ENCODE measurements at regions not wholly inside any gene's neighbourhood (a gene's known extent, or its start where the extent isn't known, plus 50 kb on each side); places are given as distances from the start of the nearest gene placed in this dataset.

- DNase-seq: no peak
Measured at GRCh38 chr11:23688411-23688810, 808.4 kb upstream of the LUZP2 start.

DNA sequence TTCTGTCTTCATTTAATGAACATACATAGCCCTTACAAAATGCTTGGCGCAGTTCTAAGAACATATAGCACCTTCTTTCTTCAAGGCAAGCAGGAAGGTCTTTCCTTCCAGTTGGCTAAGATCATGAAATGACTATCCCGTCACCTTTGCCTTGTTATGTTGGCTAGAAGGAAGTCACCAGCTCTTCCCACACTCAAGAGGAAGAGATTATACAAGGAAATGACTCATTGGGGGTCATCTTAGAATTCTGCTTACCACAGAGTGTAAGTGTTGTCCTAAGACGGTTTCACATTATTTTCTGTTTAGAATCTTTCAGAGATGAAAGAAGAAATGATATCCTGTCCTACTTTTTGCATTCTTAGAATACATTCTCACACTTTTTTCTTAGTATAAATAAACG is 808.0 kb upstream of the LUZP2 start:
- peak; percentile 4 for DNase-seq

- no peak for DNase-seq
Measured at GRCh38 chr11:23696688-23697415, 800.0 kb upstream of the LUZP2 start.

- no peak for DNase-seq
Measured at GRCh38 chr11:23704183-23704582, 792.7 kb upstream of the LUZP2 start.

- no peak for DNase-seq
Measured at GRCh38 chr11:23711981-23712380, 784.9 kb upstream of the LUZP2 start.

- no peak for DNase-seq
Measured at GRCh38 chr11:23719016-23719415, 777.8 kb upstream of the LUZP2 start.

- no peak for DNase-seq
Measured at GRCh38 chr11:23723861-23724260, 773.0 kb upstream of the LUZP2 start.

DNA sequence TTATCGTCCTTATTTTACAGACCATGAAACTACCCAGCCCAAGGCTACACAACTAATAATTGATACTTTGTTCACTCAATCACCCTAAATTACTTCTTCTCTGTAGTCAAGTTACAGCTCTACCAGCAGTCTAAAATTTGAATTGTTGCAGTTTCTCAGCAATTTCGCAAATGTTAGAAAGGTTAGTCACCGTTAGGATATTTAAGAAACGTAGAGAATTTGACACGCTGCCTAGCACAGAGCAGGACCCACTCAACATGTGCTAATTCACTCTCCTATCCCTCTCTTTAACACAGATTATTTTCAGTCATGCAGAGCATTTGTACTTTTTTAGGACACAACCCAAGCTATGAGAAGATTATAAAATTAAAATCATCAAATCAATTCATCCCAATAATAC is 771.1 kb upstream of the LUZP2 start:
- DNase-seq: no peak

- no peak for DNase-seq
Measured at GRCh38 chr11:23727387-23727786, 769.5 kb upstream of the LUZP2 start.

- no peak for DNase-seq
Measured at GRCh38 chr11:23727794-23728193, 769.1 kb upstream of the LUZP2 start.

DNA sequence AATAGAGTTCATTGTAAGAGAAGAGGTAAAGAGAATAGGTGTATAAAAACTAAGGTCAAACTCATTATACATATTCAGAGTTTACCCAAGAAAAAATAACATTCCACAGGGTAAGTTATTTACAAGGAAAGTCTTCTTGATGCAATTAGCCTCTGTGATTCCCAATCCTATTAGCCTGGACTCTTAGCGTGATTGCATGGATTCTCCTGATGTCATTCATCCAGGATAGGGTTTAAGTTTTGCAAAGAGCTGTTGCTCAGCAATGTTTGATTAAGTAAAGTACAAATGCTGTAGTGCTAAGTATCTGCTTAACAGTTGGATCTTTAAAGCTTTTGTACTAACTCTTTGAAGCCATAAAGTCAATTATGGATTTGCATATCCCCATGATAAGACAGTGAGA is 767.8 kb upstream of the LUZP2 start:
- no peak for DNase-seq

DNA sequence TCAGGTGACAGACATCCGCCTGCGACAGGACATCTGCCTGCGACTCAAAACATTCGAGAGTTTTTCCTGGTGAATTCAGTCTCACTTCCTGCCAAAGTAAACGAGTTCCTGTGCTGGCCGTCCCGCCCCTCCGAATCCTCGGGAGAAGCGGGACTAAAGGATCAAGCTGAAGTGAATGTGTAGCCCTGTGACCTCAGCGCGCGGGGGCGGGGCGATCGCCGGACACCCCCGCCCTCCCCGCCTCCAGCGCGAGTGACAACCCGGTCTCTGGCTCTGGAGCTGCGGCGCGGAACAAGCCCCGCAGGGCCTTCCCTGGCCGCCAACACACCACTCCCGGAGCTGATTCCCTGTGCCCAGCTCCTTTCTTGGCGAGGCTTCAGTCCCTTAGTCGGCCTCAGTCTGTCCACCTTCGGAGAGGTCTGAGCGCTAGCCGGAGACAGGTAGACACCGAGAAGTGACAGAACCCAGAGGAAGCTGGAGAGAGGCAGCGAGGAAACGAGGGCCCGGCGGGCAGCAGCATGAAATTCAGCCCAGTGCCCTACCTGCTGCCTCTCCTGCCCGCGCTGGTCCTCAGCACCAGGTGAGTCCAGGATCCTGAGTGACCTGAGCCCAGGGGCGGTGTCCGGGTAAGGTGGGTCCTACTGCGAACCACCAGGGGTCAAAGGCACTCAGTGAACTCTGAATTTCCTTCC is 766.4 kb upstream of the LUZP2 start:
- DNase-seq: no peak

DNA sequence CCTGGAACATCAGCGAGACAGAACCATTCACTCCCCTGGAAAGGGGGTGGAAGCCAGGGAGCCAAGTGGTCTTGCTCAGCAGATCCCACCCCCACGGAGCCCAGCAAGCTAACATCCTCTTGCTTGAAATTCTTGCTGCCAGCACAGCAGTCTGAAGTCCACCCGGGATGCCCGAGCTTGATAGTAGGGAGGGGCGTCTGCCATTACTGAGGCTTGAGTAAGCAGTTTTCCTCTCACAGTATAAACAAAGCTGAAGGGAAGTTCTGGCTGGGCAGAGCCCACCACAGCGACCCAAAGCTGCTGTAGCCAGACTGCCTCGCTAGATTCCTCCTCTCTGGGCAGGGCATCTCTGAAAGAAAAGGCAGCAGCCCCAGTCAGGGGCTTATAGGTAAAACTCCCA is 764.8 kb upstream of the LUZP2 start:
- DNase-seq: no peak

DNA sequence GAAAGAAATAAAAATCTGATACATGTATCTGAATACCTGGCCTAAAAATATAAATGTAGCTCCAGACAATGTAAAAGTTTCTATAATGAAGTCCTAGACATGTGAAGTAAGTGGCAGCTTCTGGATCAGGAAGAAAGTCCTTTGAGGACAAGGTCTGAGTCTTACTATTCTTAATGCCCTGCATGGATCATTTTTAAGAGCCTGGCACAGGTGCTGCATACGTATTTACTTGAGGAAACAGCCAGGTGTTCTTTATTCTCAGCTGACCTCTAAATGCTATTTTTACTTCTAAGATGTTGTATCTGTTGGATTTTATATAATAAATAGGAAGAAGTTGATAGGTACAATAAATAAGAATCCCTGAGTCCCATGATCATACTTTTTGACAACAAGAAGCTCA is 750.0 kb upstream of the LUZP2 start:
- no peak for DNase-seq

DNA sequence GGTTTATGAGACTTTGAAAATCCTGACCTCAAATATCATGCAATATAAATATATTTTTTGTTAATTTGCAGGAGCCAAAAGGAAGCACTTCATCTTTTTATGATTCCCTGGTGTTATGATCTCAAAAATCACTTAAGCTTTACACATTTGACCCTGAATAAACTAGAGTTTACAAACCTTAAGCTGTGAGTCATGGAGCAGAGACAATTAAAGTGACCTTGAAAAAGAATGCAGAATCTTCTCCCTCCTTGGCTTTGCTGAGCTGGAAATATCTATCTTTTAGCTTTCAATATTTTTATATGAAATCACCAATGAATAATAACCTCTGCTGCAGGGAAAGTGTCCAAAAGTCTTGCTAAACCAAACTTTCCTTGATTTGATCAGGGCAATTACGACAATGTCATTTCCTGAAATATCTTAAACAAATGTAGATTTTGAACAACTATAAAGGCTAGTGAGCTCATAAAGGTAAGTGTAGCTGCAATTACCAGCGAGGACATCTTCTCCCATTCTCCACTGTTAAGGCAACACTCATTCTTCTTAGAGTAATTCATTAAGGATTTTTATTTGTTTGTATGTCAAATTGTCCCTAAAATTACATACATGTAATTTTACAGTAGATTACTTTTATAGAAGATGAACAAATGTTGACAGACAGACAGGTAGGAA is 747.0 kb upstream of the LUZP2 start:
- DNase-seq: no peak

DNA sequence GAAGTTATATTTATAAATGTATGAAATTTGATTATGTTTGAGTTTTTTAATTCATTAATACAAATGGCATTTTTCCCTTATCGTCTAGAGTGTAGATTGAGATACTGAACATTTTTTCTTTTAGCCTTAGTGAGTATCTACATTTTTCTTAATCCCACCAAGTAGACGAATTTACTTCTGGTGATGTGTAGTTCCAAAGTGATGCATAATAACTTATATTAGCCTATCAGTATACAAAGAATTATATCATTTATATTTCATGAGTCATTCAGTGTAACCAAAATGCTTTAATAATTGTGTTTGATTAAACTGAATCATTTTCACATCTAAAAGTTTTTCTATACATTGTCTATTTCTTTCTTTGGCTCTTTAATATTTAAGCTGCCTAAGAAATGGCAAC is 745.6 kb upstream of the LUZP2 start:
- DNase-seq: no peak

GRCh38 chr11:23755076-23755475 is 741.8 kb upstream of the LUZP2 start:
- DNase-seq: no peak

DNA sequence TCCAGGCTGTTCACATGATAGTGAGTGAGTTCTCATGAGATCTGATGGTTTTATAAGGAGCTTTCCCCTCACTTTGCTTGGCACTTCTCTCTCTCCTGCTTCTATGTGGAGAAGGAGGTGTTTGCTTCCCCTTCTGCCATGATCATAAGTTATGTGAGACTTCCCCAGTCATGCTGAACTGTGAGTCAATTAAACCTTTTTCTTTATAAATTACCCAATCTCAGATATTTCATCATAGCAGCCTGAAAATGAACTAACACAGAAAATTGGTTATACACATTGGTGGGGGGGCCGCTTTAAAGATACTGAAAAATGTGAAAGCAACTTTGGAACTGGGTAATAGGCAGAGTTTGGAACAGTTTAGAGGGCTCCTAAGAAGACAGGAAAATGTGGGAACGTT is 741.1 kb upstream of the LUZP2 start:
- DNase-seq: no peak

DNA sequence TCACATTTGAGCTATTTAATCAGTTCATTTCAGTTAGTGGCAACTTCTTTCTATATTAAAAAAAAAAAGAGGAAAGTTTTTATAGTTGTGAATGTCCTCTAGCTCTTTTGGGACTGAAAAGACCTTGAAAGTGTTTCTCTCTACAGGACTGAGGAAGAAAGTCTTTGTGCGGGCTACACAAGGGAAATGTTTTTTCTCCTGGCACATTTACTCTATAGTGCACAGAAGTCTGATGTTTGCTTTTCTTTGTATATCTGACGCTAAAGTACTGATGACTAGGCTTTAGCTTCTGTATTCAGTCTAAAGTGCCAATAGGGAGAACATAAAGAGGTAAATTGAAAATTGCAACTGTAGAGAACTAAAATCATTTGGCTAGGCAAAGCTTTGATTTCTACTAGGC is 737.4 kb upstream of the LUZP2 start:
- DNase-seq: no peak

- DNase-seq: no peak
Measured at GRCh38 chr11:23764286-23764685, 732.6 kb upstream of the LUZP2 start.

- DNase-seq: no peak
Measured at GRCh38 chr11:23765682-23766252, 731.1 kb upstream of the LUZP2 start.

GRCh38 chr11:23767576-23767975 is 729.3 kb upstream of the LUZP2 start:
- DNase-seq: no peak

DNA sequence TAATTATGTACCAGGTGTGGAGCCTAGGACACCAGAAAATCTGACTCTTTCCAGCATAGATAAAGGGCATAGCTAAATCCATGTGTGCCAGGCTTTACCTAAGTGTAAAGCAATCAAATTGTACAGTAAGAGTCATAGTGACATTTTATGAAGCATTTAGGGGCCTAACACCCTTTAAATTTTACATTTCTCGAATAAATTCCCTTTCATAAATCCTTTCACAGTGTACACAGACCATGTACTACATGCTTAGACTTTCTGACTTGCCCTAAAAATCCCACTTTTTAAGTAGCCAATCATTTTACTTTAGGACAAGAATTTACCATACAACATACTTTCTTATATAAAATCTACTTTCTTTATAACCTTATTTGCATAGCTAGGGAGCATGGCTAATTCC is 727.6 kb upstream of the LUZP2 start:
- DNase-seq: no peak

DNA sequence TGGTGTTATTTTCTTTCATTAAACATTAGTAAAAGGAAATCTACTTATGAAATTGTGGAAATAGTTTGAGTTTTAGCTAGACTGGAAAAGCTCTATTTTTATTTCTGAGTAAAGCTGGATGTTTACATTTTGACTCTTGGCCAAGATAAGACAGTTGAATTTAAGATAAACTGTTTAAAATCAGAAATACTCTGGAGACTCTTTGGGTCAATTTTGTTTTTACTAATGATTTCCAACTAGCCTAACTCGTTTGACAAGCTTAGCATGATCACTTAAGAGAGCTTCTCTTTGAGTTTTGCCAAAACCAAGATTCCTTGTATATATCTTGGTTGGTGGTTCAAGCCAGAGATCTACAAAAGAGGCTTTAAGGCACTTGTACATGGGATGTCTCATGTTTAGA is 724.8 kb upstream of the LUZP2 start:
- no peak for DNase-seq
